NT2/D1 (cell line): ENCODE measurements at regions not wholly inside any gene's neighbourhood (a gene's known extent, or its start where the extent isn't known, plus 50 kb on each side); places are given as distances from the start of the nearest gene placed in this dataset.

ENCODE experiments used
- YY1 ChIP-seq: IDR thresholded peaks from 2 replicates; pipeline ENCODE4 v1.6.1; 2011; ENCODE audit not compliant: insufficient read length, insufficient read depth
- ZNF274 ChIP-seq: IDR thresholded peaks from 2 replicates; pipeline ENCODE4 v1.6.1; 2011; ENCODE audit warnings: mild to moderate bottlenecking, low read depth, low read length

- no peak for TF ChIP-seq ZNF274
- no peak for TF ChIP-seq YY1
Observed at GRCh38 chr5:53406630-53407316, 73.7 kb upstream of the FST start.
